ENCODE measurements at regions not wholly inside any gene's neighbourhood (a gene's known extent, or its start where the extent isn't known, plus 50 kb on each side); places are given as distances from the start of the nearest gene placed in this dataset.

DNA sequence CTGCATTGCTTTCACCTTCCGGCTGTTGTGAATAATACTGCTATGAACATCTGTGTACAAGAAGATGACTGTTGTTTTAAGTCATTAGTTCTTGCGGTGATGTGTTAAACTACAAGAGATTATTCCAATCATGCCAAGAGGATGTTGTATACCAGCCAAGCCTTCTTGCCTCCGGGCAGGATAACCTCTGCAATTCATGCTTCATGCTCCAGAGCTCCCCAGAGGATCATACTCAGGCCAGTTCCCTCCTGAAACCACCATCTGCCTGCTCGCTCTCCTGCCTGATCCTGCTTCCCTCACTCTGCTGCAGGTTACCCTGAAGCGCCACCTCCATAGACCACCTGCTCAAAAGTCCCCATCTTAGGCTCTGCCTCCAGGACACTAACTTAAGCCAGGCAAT, 187.1 kb upstream of the PROK2 start:
- DNase-seq: no peak
- H3K27me3 ChIP-seq: no peaks in the 10 kb centered on the region
- WGBS (ENCODE audit: insufficient coverage, low coverage, low lambda C conversion rate, missing lambda C conversion rate): 90% methylated on average over 3 of the region's 5 CpGs
- no peak overlapping the region for H3K4me3 ChIP-seq
- no peak for ATAC-seq
- intact Hi-C loops (cut with DNase I): no loop called here
- H3K27ac ChIP-seq: no peak overlapping the region
- TF ChIP-seq, protein P1, sequence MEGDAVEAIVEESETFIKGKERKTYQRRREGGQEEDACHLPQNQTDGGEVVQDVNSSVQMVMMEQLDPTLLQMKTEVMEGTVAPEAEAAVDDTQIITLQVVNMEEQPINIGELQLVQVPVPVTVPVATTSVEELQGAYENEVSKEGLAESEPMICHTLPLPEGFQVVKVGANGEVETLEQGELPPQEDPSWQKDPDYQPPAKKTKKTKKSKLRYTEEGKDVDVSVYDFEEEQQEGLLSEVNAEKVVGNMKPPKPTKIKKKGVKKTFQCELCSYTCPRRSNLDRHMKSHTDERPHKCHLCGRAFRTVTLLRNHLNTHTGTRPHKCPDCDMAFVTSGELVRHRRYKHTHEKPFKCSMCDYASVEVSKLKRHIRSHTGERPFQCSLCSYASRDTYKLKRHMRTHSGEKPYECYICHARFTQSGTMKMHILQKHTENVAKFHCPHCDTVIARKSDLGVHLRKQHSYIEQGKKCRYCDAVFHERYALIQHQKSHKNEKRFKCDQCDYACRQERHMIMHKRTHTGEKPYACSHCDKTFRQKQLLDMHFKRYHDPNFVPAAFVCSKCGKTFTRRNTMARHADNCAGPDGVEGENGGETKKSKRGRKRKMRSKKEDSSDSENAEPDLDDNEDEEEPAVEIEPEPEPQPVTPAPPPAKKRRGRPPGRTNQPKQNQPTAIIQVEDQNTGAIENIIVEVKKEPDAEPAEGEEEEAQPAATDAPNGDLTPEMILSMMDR (IDR thresholded peaks at IDR 0.05): no peak
- TF ChIP-seq POLR2A (IDR thresholded peaks at IDR 0.05): no peak
- H3K9me3 ChIP-seq: no peaks in the 10 kb centered on the region
- no peaks in the 10 kb centered on the region for H3K36me3 ChIP-seq
- no peaks in the 10 kb centered on the region for H3K4me1 ChIP-seq

DNA sequence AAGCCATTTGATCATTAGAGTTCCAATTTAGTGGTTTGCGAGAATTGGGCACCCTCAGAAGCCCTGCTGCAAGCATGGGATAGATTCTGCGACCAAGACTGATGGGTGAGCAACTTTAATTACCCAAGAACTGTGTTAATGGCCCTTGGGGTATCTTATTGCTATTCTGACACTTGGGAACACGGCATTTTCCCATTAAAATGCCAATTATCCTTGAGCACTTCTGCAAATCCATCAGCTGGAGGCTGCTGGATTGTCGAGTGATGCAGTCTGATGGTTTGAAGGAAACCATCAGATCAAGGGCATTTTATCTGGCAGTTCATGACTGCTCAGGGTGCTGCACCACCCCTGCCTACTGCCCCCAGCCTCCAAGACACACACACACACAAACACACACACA, 183.6 kb upstream of the PROK2 start:
- no peak for TF ChIP-seq POLR2A (IDR thresholded peaks at IDR 0.05)
- TF ChIP-seq, protein P1 (IDR thresholded peaks at IDR 0.05): no peak
- no peaks in the 10 kb centered on the region for H3K36me3 ChIP-seq
- no peaks in the 10 kb centered on the region for H3K9me3 ChIP-seq
- intact Hi-C loops (cut with DNase I): no loop called here
- DNase-seq: no peak
- ATAC-seq: no peak
- no peak overlapping the region for H3K4me3 ChIP-seq
- H3K27ac ChIP-seq: no peak overlapping the region
- H3K27me3 ChIP-seq: no peaks in the 10 kb centered on the region
- WGBS (ENCODE audit: insufficient coverage, low coverage, low lambda C conversion rate, missing lambda C conversion rate): 90% methylated on average over 2 of the region's 4 CpGs
- H3K4me1 ChIP-seq: no peaks in the 10 kb centered on the region

DNA sequence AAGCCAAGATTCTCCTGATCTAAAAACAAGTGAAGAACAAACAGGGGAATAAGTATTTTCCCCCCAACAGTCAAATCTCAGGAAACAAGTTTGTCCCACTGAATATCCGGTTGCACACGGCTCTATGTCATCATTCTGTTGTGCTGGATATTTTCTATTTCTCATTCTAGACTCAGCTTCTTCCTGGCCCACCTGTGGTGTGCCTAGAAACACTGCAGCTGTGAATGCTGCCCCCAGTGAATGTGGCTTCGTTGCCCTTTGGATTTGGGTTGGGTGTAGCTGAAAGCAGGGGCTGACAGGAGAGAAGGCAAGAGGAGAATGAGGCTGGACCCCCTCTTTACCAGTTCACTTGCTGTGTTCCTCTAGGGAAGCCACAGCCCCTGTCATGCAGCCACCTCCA, 181.2 kb upstream of the PROK2 start:
- Histone ChIP-seq H3K9me3 (no peaks in the 10 kb centered on the region), H3K4me1 (no peaks in the 10 kb centered on the region), H3K27ac (no peak overlapping the region), H3K4me3 (no peak overlapping the region), H3K27me3 (no peaks in the 10 kb centered on the region), H3K36me3 (no peaks in the 10 kb centered on the region)
- intact Hi-C loops (cut with DNase I): no loop called here
- DNase-seq: no peak
- ATAC-seq: no peak
- TF ChIP-seq POLR2A (IDR thresholded peaks at IDR 0.05): no peak
- TF ChIP-seq, protein P1 (IDR thresholded peaks at IDR 0.05): no peak
- 45% methylated on average over 3 of the region's 3 CpGs for WGBS (ENCODE audit: insufficient coverage, low coverage, low lambda C conversion rate, missing lambda C conversion rate)

DNA sequence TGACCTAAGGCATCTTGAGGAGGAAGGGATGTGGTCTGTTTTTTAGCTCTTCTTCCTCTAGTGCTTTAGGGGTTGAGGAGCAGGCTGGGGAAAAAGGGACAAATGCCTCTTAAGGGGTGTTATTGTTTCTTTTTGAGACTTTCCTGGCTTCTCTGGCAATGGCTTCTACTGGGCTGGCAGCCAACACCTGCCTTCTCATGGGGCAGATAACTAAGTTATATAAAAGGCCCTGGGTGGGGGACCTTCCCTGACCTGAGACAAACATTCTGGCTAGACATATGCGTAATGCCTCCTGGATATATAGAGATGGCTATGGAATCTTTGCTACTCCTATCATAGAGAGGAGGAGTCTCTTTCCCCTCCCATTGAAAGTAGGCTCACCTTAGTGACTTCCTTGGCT, 179.2 kb upstream of the PROK2 start:
- no peaks in the 10 kb centered on the region for H3K9me3 ChIP-seq
- H3K27ac ChIP-seq: no peak overlapping the region
- no peak for ATAC-seq
- no peaks in the 10 kb centered on the region for H3K36me3 ChIP-seq
- H3K4me1 ChIP-seq: no peaks in the 10 kb centered on the region
- no peak for DNase-seq
- H3K4me3 ChIP-seq: no peak overlapping the region
- 80% methylated on average over 1 of the region's 1 CpG for WGBS (ENCODE audit: insufficient coverage, low coverage, low lambda C conversion rate, missing lambda C conversion rate)
- no peak for TF ChIP-seq POLR2A (IDR thresholded peaks at IDR 0.05)
- TF ChIP-seq, protein P1 (IDR thresholded peaks at IDR 0.05): no peak
- H3K27me3 ChIP-seq: no peaks in the 10 kb centered on the region
- intact Hi-C loops (cut with DNase I): no loop called here

DNA sequence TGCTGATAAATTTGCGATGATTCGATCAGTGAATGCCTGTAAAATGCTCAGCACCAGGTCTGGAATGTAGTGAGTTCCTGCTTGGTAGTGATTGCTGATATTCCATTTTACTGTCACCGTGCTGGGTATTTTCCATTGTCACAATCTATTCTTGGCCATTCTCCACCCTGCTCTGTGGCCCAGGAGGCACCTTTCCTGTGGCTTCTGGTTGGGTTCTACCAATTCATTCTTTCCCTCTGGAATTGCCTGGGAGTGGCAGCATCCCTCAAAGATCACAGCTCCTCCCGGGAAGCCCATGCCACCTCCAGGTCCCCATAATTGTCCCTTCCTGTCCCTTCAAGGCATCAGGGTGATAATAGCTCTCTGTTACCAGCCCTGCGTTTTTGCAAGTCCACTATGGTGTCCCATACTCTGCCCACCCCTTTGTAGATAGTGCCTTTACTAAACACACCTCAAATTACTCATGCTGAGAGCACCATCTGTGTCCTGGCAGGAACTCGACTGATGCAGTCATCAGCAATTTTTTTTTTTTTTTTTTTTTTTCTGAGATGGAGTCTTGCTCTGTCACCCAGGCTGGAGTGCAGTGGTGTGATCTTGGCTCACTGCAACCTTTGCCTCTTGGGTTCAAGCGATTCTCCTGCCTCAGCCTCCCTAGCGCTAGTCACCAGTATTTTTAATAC, 177.8 kb upstream of the PROK2 start:
- intact Hi-C loops (cut with DNase I): no loop called here
- TF ChIP-seq, protein P1 (IDR thresholded peaks at IDR 0.05): no peak
- TF ChIP-seq POLR2A (IDR thresholded peaks at IDR 0.05): no peak
- no peak overlapping the region for H3K4me3 ChIP-seq
- 79% methylated on average over 8 of the region's 8 CpGs for WGBS (ENCODE audit: insufficient coverage, low coverage, low lambda C conversion rate, missing lambda C conversion rate)
- no peaks in the 10 kb centered on the region for H3K9me3 ChIP-seq
- DNase-seq (no peak), ATAC-seq (no peak)
- no peaks in the 10 kb centered on the region for H3K4me1 ChIP-seq
- no peak overlapping the region for H3K27ac ChIP-seq
- H3K27me3 ChIP-seq: no peaks in the 10 kb centered on the region
- H3K36me3 ChIP-seq: no peaks in the 10 kb centered on the region

Measured in right lobe of liver (tissue), 6 donors.